GM21529 (cell line): ENCODE measurements at regions not wholly inside any gene's neighbourhood (a gene's known extent, or its start where the extent isn't known, plus 50 kb on each side); places are given as distances from the start of the nearest gene placed in this dataset.

ENCODE experiments used
- ATAC-seq: cut with Tn5 transposase; IDR thresholded peaks from one replicate; pipeline ENCODE4 v1.9.1; 2021; ENCODE audit not compliant: unreplicated experiment

DNA sequence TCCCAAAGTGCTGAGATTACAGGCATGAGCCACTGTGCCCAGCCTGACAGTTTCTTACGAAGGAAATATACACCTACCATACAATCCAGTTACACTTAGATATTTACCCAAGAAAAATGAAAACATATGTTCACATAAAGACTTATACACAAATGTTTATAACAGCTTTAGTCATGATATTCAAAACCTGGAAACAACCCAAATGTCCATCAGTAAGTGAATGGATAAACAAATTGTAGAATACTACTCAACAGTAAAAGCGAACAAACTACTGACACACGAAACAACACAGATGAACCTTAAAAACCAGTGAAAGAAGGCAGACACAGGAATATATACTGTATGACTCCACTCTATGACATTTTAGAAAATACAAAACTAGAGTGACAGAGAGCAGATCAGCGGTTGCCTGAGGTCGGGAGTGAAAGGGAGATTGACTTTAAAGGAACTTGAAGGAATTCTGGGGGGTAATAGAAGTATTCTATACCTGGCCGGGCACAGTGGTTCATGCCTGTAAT lies 83.6 kb downstream of the SPRING1 start:
- ATAC-seq = no peak

GRCh38 chr12:116651089-116651488 lies 86.8 kb downstream of the SPRING1 start:
- ATAC-seq = no peak

DNA sequence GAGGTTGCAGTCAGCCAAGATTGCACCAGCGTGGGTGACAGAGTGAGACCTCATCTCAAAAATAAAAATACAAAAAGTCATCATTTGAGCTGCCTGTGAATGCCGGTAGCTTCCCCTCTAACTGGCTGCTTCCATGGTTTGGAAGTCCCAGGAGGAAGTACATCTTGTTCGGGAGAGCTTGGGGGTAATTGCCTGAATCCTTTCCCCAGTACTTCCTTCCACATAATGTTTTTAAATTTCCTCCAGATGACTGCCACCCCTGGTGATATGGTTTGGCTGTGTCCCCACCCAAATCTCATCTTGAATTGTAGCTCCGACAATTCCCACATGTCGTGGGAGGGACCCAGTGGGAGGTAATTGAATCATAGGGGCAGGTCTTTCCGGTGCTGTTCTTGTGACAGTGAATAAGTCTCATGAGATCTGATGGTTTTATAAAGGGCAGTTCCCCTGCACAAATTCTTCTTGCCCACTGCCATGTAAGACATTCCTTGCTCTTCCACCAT lies 87.2 kb downstream of the SPRING1 start:
- no peak for ATAC-seq

- no peak for ATAC-seq
Measured at GRCh38 chr12:116650062-116650461, 87.8 kb downstream of the SPRING1 start.

GRCh38 chr12:116647813-116648212 lies 88.6 kb downstream of the MAP1LC3B2 start:
- ATAC-seq = no peak

DNA sequence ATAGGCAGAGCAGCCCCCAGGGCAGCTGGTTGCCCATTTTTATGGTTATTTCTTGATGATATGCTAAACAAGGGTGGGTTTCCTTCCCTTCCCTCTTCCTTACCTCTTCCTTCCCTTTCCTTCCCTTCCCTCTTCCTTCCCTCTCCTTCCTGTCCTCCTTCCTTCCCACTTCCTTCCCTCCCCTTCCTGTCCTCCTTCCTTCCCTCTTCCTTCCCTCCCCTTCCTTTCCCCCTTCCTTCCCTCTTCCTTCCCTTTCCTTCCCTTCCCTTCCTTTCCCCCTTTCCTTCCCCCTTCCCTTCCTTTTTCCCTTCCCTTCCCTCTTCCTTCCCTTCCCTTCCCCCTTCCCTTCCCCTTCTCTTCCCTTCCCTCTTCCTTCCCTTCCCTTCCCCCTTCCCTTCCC lies 87.7 kb downstream of the MAP1LC3B2 start:
- ATAC-seq = no peak

GRCh38 chr12:116644806-116645205 lies 85.6 kb downstream of the MAP1LC3B2 start:
- ATAC-seq = no peak

DNA sequence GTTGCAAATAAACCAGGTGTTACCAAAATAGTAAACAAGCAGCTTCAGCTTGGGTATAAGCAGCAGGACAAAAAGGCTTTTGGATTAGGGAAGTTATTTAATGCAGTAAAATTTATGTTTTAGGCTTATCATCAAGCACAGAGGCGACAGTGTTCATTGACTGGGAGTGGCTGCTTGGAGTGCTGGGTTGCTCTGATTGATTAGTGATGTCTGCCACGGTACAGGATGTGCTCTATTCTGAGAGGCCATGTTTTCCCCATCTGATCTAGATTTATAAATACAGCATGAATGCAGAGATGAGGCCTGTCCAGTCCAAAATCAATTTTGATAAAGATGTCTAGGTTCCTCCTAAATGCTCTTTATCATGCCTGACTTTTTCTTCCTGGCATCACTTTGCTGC lies 83.5 kb downstream of the MAP1LC3B2 start:
- no peak for ATAC-seq

DNA sequence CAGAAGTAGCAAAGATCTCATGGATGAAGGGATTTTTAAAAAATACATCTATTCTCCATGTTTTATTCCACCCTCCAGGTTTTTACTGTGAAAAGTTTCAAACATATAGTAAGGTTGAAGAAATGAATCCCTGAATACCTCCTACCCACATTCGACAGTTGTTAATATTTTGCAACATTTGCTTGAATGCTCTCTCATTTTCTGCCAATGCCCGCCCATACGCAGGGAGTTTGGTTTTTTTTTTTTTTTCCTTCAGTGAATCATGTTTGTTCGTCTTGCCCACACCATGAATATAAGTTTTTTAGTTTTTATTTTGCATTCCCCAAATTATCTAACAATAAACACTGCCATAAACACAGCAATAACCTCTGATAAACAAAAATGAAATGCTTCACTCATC lies 82.9 kb downstream of the MAP1LC3B2 start:
- ATAC-seq = no peak

DNA sequence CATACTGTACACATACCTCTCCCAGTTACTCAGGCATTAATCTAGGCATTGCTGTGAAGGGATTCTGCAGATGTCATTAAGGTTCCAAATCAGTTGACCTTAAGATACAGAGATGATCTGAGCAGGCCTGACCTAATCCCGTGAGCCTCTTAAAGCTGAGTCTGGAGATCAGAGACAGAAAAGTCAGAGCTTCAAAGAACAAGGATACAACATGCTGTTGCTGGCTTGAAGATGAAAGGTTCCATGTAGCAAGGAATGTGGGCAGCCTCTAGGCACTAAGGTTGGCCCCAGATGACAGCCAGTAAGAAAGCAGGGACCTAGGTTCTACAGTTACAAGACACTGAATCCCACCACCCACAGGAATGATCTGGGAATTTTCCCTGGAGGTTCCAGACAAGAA lies 81.1 kb downstream of the MAP1LC3B2 start:
- ATAC-seq = no peak

GRCh38 chr12:116639765-116640164 lies 80.6 kb downstream of the MAP1LC3B2 start:
- no peak for ATAC-seq

GRCh38 chr12:116638376-116638775 lies 79.2 kb downstream of the MAP1LC3B2 start:
- no peak for ATAC-seq

DNA sequence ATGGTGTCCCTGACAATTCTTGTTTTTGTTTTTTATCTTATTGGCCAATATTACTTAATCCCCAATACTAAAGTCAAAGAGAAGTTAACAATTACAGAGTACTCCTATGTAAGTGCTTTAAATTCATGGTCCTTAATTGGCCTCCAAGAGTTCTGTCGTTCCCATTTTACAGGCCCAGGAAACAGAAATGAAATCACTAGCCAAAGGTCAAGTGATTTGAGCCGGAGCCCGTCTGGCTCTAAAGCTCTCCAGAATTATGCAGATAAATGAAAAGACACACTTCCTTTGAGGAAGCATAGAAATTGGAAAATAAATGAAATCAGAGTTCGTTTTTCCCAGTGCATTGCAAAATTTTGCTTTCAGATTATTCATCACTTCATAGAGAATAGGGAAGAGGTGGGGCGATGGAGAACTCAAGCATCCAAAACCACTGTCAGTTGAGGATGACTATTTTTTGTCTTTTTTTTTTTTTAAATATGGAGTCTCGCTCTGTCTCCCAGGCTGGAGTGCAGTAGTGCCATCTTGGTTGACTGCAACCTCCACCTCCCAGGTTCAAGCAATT lies 78.5 kb downstream of the MAP1LC3B2 start:
- no peak for ATAC-seq

- ATAC-seq = no peak
Measured at GRCh38 chr12:116636608-116637519, 77.7 kb downstream of the MAP1LC3B2 start.

- no peak for ATAC-seq
Measured at GRCh38 chr12:116635487-116635886, 76.3 kb downstream of the MAP1LC3B2 start.

DNA sequence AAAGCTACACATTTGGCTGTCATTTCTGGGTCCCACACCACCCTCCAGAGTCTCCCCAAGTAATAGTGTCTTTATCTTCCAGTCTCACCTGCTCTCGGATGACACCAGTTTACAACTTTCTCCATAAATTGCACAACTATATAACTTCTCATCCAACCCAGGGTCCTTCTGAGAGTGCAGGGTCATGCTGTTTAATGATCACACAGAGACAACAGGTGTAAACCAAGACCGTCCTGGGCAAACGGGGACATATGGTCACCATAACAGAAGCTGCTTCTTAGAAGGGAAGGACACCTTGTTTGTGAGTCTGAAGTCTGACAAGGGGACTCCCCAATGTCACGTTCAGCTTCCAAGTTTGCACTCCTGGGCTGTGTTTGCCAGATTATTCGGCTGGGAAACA lies 74.3 kb downstream of the MAP1LC3B2 start:
- ATAC-seq = no peak

DNA sequence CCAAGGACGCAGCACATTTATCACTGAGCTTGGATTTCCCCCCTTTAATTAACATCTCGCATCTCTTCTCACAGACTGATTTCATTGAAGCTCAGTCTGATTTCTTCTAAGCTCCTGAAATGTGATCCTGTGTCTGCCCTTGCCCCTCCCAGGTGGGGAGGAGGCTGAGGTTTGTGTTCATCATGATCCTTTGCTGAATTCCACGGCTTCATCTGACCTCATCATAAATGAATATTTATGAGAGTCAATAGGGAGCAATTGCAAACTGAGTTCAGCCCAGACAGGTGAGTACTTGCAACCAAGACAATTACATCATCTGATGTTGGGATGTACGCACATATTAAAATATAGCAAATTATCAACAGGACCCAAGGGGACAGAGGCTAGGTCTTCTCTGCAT lies 72.4 kb downstream of the MAP1LC3B2 start:
- no peak for ATAC-seq

GRCh38 chr12:116630762-116631161 lies 71.6 kb downstream of the MAP1LC3B2 start:
- no peak for ATAC-seq

DNA sequence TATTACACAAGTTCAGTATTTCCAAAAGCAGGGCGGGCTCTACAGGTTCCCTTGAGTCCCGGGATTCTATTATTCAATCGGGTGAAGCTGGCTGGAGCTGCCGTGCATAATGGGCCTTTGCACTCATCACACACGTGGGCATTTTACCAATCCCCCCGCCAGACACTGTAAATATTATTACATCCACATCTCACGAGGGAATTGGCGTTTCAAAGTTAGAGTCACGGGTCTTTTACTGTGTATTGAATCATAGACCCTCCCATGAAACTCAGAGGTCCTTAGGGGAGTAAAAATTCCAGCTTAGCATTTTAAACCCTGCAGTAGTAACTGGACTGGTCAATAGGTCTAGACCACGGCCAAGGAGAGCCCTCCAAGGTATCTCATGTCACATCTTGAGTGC lies 70.3 kb downstream of the MAP1LC3B2 start:
- no peak for ATAC-seq

DNA sequence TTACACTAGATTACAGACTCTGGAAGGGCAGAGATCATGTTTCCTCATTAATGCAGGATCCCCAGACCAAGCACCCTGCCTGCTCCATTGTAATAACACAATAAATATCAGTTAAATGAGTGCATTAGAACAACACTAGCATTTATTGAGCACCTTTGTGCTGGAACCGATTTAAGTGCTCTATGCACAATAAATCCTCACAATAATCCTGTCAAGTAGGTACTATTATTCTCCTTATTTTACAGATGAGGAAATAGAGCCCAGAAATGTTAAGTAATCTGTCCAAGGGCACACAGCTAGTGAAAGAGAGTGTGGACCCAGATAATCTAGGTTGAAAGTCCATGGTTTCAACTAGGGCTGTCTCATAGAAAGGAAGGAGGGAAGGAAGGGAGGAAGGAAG lies 69.8 kb downstream of the MAP1LC3B2 start:
- ATAC-seq = no peak

DNA sequence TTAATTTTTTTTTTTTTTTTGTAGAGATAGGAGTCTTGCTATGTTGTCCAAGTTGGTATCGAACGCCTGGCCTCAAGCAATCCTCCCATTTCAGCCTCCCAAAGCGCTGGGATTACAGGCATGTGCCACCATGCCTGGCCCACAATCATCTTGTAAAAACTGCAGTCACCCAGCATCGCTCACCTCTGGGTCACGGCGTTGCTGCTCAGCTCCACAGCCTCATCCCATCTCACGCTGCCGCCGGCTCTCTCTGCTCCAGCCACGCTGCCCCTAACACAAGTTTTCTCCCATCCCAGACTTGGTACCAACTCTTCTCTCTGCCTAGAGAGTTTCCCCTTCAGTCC lies 69.2 kb downstream of the MAP1LC3B2 start:
- no peak for ATAC-seq
